WERI-Rb-1 (cell line): ENCODE measurements at regions not wholly inside any gene's neighbourhood (a gene's known extent, or its start where the extent isn't known, plus 50 kb on each side); places are given as distances from the start of the nearest gene placed in this dataset.

Experiments
- DNase-seq: peaks from one replicate; pipeline ENCODE4 v3.0.0-alpha.2; 2020
- H3K27ac ChIP-seq: fragments of 250-450 bp; sonication (Bioruptor Pico); 2 replicates; pipeline ENCODE4 v1.5.1; 2020; ENCODE audit warnings: mild to moderate bottlenecking, moderate library complexity
- H3K27me3 ChIP-seq: fragments of 250-450 bp; sonication (Bioruptor Pico); 2 replicates; pipeline ENCODE4 v1.5.1; 2021; ENCODE audit warnings: mild to moderate bottlenecking, low read depth, moderate library complexity; ENCODE audit not compliant: insufficient read depth, severe bottlenecking
- H3K36me3 ChIP-seq: fragments of 250-450 bp; sonication (Bioruptor Pico); 2 replicates; pipeline ENCODE4 v1.5.1; 2020; ENCODE audit warnings: mild to moderate bottlenecking, moderate library complexity
- H3K4me3 ChIP-seq: 2 replicates; pipeline ENCODE4 v1.5.1; 2011; ENCODE audit warnings: low read depth, mild to moderate bottlenecking, control low read depth, low read length
- H3K9me3 ChIP-seq: fragments of 250-450 bp; sonication (Bioruptor Pico); 2 replicates; pipeline ENCODE4 v1.5.1; 2021; ENCODE audit warnings: mild to moderate bottlenecking, moderate library complexity; ENCODE audit not compliant: severe bottlenecking
- TF ChIP-seq, protein P1 (sequence below): IDR thresholded peaks from 2 replicates; pipeline ENCODE4 v1.5.1; 2011; ENCODE audit warnings: low read depth, mild to moderate bottlenecking, control low read depth, inconsistent platforms, low read length

DNA sequence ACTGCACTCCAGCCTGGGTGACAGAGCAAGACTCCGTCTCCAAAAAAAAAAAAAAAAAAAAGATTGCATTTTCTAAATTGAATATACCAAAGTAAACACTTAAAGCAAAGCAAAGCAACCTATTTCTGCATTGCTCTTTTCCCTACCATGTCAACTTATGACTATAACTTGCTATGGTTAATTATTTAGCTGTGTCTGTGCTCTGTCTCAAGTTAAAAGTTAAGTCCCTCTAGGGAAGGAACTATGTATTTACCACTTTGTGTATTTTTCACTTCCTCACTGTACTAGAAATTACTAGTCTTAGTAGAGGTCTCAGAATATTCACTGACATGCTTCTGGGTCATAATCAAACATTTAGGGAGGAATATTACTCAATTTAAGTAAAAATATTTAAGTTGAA is 711.7 kb upstream of the SOX9 start:
- peaks cover 9% of the 10 kb centered on the region for H3K9me3 ChIP-seq
- H3K27me3 ChIP-seq, result peaks cover 46% of the 10 kb centered on the region
- no peak for DNase-seq
- H3K27ac ChIP-seq, result no peak overlapping the region
- H3K4me3 ChIP-seq, result no peak overlapping the region
- no peaks in the 10 kb centered on the region for H3K36me3 ChIP-seq
- TF ChIP-seq, protein P1, sequence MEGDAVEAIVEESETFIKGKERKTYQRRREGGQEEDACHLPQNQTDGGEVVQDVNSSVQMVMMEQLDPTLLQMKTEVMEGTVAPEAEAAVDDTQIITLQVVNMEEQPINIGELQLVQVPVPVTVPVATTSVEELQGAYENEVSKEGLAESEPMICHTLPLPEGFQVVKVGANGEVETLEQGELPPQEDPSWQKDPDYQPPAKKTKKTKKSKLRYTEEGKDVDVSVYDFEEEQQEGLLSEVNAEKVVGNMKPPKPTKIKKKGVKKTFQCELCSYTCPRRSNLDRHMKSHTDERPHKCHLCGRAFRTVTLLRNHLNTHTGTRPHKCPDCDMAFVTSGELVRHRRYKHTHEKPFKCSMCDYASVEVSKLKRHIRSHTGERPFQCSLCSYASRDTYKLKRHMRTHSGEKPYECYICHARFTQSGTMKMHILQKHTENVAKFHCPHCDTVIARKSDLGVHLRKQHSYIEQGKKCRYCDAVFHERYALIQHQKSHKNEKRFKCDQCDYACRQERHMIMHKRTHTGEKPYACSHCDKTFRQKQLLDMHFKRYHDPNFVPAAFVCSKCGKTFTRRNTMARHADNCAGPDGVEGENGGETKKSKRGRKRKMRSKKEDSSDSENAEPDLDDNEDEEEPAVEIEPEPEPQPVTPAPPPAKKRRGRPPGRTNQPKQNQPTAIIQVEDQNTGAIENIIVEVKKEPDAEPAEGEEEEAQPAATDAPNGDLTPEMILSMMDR, result no peak

DNA sequence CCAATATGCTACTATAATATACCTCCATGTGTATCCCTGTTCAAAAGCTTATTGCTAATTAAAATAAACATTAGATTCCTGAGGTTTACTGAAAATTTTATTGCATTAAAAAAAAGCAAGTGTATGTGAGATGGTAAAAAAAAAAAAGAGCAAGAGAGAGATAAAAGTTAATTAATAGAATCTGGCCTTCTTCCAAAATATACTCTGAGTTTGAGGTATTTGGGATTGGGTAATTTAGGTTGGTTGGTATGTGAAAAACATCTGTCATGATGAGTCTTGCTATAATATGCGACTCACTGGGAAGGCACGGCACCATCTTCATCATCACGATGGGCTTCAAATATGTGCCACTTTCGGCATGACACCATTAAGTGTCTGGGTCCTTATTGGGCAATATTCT is 711.1 kb upstream of the SOX9 start:
- H3K9me3 ChIP-seq, result peaks cover 9% of the 10 kb centered on the region
- no peak overlapping the region for H3K27ac ChIP-seq
- TF ChIP-seq, protein P1, result no peak
- peaks cover 42% of the 10 kb centered on the region for H3K27me3 ChIP-seq
- H3K4me3 ChIP-seq, result no peak overlapping the region
- DNase-seq, result no peak
- no peaks in the 10 kb centered on the region for H3K36me3 ChIP-seq

DNA sequence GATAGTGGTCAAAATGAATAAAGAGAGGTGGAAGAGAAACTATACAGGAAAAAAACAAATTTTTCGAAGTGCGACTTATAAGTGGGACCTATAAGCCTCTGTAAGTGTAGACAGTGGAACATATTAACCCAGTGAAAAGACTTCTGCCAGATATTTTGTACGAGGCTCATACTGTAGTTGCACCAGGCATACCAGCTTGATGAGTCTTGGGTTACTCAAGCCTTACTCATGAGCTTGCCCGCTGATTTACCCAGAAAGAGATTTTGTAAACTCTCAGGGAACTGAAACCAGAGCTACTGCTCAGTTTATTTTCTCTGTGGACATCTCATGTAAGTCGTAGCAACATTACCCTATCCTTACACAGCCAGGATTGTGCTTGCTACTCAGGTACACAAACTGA is 708.0 kb upstream of the SOX9 start:
- Histone ChIP-seq H3K4me3 (no peak overlapping the region), H3K27me3 (peaks cover 39% of the 10 kb centered on the region), H3K36me3 (no peaks in the 10 kb centered on the region), H3K27ac (no peak overlapping the region), H3K9me3 (peaks cover 9% of the 10 kb centered on the region)
- DNase-seq, result no peak
- TF ChIP-seq, protein P1, result no peak

DNA sequence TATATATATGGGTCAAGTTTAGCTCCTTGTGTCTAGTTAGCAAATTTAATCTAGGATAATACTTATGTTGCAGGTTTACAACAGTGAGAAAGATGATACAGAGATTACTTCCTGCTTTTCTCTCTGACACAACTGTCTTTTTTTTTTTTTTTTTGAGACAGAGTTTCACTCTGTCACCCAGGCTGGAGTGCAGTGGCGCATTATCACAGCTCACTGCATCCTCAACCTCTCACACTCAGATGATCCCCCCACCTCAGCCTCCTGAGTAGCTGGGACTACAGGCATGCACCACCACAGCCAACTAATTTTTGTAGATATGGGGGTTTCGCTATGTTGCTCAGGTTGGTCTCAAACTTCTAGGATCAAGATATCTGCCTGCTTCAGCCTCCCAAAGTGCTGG is 706.9 kb upstream of the SOX9 start:
- Histone ChIP-seq H3K4me3 (no peak overlapping the region), H3K9me3 (no peaks in the 10 kb centered on the region), H3K27ac (no peak overlapping the region), H3K36me3 (no peaks in the 10 kb centered on the region), H3K27me3 (peaks cover 31% of the 10 kb centered on the region)
- TF ChIP-seq, protein P1, result no peak
- no peak for DNase-seq

DNA sequence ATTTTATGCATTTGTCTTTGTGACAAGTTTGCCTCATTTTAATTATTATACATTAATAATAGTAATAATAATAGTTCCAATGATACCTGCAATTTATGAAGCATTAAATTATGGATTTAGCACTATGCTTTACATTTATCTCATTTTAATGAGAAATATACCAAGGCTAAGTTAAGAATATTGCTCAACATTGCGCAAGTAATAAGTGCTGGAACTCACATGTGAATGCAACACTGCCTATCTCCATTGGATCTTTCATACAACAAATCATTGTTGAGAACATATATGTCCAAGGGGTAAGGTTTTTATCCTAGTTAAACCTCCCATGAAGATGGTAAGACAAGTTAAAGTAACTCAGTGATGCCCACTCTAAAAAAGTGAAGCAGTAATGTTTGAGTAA is 703.7 kb upstream of the SOX9 start:
- TF ChIP-seq, protein P1, result no peak
- Histone ChIP-seq H3K27me3 (peaks cover 15% of the 10 kb centered on the region), H3K27ac (no peak overlapping the region), H3K9me3 (no peaks in the 10 kb centered on the region), H3K36me3 (no peaks in the 10 kb centered on the region), H3K4me3 (no peak overlapping the region)
- no peak for DNase-seq

DNA sequence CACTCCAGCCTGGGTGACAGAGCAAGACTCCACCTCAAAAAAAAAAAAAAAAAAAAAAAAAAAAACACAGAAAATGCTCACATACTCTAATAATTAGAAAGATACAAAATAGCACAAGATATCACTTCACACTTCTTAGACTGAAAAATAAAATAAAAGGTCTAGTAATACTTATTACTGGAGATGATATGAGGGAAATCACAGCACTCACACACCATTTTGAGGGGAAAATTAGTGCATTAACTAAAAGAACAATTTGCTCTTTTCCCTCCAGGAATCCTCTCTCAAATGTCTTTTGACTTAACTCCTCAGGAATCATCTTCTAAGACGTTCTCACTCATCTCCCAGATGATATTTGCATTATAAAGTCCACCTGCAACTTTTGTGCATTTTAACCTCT is 697.9 kb upstream of the SOX9 start:
- no peak overlapping the region for H3K27ac ChIP-seq

More for the DNA sequence above, 697.9 kb upstream of the SOX9 start:
- Histone ChIP-seq H3K9me3 (no peaks in the 10 kb centered on the region), H3K36me3 (no peaks in the 10 kb centered on the region), H3K4me3 (no peak overlapping the region), H3K27me3 (peaks cover 6% of the 10 kb centered on the region)
- TF ChIP-seq, protein P1, result no peak
- DNase-seq, result no peak
